ENCODE measurements at regions not wholly inside any gene's neighbourhood (a gene's known extent, or its start where the extent isn't known, plus 50 kb on each side); places are given as distances from the start of the nearest gene placed in this dataset.
"Not testable (repeated sequence)": the region's sequence is repeated elsewhere in the genome, so short reads cannot be mapped to it uniquely, and the experiment has no call there.

- no peak for DNase-seq
Measured at GRCh38 chr20:11153819-11154218, 480.0 kb upstream of the JAG1 start.

- DNase-seq = no peak
Measured at GRCh38 chr20:11155156-11155756, 481.5 kb upstream of the JAG1 start.

- no peak for DNase-seq
Measured at GRCh38 chr20:11156922-11157321, 483.1 kb upstream of the JAG1 start.

- no peak for DNase-seq
Measured at GRCh38 chr20:11158146-11158545, 484.3 kb upstream of the JAG1 start.

- no peak for DNase-seq
Measured at GRCh38 chr20:11158589-11158988, 484.8 kb upstream of the JAG1 start.

- DNase-seq = no peak
Measured at GRCh38 chr20:11159728-11160127, 485.9 kb upstream of the JAG1 start.

GRCh38 chr20:11162026-11162775 is 488.4 kb upstream of the JAG1 start:
- no peak for DNase-seq

GRCh38 chr20:11165789-11166188 is 492.0 kb upstream of the JAG1 start:
- DNase-seq = no peak

GRCh38 chr20:11166712-11167111 is 492.9 kb upstream of the JAG1 start:
- no peak for DNase-seq

- no peak for DNase-seq
Measured at GRCh38 chr20:11168026-11168425, 494.2 kb upstream of the JAG1 start.

- no peak for DNase-seq
Measured at GRCh38 chr20:11170025-11170424, 496.2 kb upstream of the JAG1 start.

GRCh38 chr20:11170565-11170964 is 496.8 kb upstream of the JAG1 start:
- no peak for DNase-seq

- no peak for DNase-seq
Measured at GRCh38 chr20:11172881-11173280, 499.1 kb upstream of the JAG1 start.

GRCh38 chr20:11173916-11174315 is 500.1 kb upstream of the JAG1 start:
- no peak for DNase-seq

- DNase-seq = no peak
Measured at GRCh38 chr20:11174861-11175260, 501.1 kb upstream of the JAG1 start.

GRCh38 chr20:11176431-11176830 is 502.6 kb upstream of the JAG1 start:
- no peak for DNase-seq

- no peak for DNase-seq
Measured at GRCh38 chr20:11178946-11179654, 505.3 kb upstream of the JAG1 start.

GRCh38 chr20:11180186-11180585 is 506.4 kb upstream of the JAG1 start:
- DNase-seq = no peak

GRCh38 chr20:11181129-11181528 is 507.3 kb upstream of the JAG1 start:
- not testable (repeated sequence) for DNase-seq

- no peak for DNase-seq
Measured at GRCh38 chr20:11181966-11182365, 508.2 kb upstream of the JAG1 start.

GRCh38 chr20:11182720-11183119 is 508.9 kb upstream of the JAG1 start:
- no peak for DNase-seq

- no peak for DNase-seq
Measured at GRCh38 chr20:11186301-11187008, 512.7 kb upstream of the JAG1 start.

GRCh38 chr20:11188843-11189603 is 515.2 kb upstream of the JAG1 start:
- no peak for DNase-seq
